NCI-H748 (cell line): ENCODE measurements at regions not wholly inside any gene's neighbourhood (a gene's known extent, or its start where the extent isn't known, plus 50 kb on each side); places are given as distances from the start of the nearest gene placed in this dataset.

Source experiments
- DNase-seq: peaks from one replicate; lab custom pipeline; 2025; ENCODE audit not compliant: unreplicated experiment; lab: John Stamatoyannopoulos, UW

GRCh38 chr11:106451228-106451922 lies 373.9 kb downstream of the AASDHPPT start:
- no peak for DNase-seq

GRCh38 chr11:106456647-106457046 lies 379.2 kb downstream of the AASDHPPT start:
- peak; percentile 67 for DNase-seq

- no peak for DNase-seq
Measured at GRCh38 chr11:106457727-106458126, 380.3 kb downstream of the AASDHPPT start.

DNA sequence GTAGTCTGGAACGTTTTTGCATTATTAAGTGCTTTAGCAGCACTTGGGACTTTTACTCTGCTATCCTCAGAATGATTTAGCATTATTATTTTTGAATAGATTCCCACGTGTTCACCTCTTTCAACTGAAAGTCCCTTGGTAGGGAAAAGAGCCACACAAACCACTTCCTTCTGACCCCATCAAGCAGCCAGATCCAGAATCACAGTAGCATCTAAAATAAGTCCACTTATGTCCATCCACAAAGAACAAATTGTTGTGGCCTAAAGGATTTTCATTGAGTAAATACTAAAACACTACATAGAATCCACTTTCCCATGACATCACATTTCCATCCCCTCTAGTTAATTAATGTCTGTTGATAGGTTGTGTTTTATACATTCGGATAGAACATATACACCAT lies 381.7 kb downstream of the AASDHPPT start:
- DNase-seq = no peak

DNA sequence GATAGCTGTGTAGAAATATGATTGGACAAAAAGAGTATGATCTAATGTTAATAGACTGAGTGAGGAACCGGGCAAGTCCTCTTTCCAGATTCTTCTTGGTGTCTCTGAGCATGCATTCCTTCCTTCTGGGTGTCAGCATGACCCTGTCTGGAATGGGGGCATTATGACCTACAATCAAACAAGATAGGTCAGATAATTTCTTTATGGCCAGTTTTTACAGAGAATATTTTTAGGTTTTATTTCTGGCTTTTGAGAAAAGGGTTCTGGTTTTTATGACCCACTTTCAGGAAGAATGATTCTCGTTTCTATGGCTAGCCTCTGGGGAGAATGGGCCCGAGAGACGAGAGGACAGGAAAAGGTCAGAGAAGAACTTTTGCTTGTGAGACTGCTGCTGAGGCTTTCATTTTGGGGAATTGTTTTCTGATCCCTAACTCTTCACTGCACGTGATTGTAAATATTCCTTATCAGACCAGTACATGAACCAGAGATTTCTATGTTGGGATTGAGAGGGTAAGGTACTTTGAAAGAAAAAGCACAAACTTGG lies 383.8 kb downstream of the AASDHPPT start:
- no peak for DNase-seq

- DNase-seq = no peak
Measured at GRCh38 chr11:106461839-106462545, 384.5 kb downstream of the AASDHPPT start.

- DNase-seq = no peak
Measured at GRCh38 chr11:106463154-106463553, 385.7 kb downstream of the AASDHPPT start.

- DNase-seq = no peak
Measured at GRCh38 chr11:106463796-106464201, 386.3 kb downstream of the AASDHPPT start.

DNA sequence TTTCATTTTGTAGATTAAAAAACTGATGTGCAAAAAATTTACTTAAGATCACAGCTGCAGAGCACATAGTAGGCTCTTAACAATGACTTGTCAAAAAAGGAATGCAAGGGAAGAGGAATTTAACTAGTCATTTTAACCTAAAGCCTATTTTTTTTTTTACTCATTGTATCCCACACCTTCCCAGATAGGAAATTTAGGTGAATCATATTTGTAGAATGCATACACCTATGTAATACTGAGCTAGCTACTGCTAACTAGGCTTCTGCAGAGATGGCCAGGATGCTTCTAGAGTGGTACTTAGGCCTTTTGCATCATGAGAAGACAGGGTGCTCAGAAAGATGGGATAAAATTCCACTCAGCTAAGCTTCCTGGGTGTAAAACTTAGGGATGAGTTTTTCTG lies 387.3 kb downstream of the AASDHPPT start:
- no peak for DNase-seq

GRCh38 chr11:106466521-106467080 lies 389.1 kb downstream of the AASDHPPT start:
- peak; percentile 85 for DNase-seq

DNA sequence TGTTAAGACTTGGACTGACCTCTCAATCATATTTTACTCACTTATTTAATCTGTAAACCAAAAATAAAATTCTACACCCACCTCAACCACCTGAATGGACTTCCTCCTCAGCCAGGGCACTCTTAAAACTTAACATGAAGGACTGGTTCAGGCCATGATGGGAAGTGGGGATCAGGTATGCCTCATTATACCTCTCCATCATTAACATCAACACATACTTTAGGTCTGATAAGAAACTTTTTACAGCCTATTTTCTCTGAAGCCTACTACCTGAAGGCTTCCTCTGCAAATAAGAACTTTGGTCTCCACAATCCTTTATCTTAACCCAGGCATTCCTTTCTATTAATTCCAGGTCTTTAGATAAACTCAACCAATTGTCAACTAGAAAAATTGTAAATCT lies 390.0 kb downstream of the AASDHPPT start:
- no peak for DNase-seq

DNA sequence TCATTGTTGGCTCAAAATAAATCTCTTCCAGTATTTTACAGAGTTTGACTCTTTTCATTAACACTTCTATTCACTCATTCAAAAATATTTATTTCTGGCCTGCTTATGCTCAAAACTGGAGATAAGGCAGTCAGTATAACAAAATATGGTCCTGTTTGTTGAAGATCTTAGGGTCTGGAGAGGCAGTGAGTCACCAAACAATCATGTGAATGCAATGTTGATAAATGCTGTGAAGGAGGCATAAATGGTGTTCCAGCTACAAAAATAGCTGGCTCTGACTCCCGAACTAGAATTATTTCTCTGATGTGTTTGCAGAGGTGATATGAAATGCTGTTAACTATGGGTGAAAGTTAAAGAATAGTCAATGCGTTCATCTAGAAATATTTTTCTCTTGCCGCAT lies 390.6 kb downstream of the AASDHPPT start:
- DNase-seq = no peak

DNA sequence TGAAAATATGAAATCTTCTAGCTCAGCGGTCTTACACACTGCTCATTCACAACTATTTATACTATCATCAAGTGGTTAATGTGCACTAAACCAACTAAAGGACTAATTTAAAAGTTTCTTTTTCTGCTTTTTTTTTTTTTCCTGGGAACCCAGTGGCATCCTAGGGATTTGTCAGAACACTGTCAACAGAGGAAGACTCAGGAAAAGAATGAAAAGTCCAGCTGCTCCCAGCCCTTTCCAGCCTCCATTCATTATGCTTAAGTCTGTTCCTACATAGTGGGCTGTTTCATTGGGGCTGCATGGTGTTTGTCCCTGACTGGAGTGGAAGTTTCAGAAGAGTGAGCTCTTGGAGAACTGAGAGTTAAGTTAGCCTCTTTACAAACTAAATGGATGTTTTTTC lies 391.1 kb downstream of the AASDHPPT start:
- no peak for DNase-seq

GRCh38 chr11:106470230-106470629 lies 392.8 kb downstream of the AASDHPPT start:
- DNase-seq = no peak

GRCh38 chr11:106471276-106471675 lies 393.8 kb downstream of the AASDHPPT start:
- no peak for DNase-seq

- DNase-seq = no peak
Measured at GRCh38 chr11:106473089-106473722, 395.7 kb downstream of the AASDHPPT start.

DNA sequence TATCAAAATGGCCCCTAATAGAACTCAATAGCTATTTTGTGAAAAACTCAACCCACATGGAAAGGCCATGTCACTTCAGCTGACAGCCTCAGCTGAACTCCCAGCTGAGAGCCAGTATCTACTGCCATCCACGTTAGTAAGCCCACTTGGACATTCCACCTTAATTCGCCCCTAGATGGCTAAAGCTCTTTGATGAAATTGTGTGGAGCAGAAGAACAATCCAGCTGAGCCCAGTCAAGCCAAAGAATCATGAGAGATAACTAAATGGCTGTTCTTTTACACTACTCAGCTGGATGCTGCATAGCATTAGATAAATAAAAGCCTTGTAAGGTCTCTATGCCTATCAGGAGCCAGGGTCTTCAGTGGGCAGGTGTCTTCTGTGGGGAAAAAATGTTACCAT lies 396.8 kb downstream of the AASDHPPT start:
- no peak for DNase-seq

- DNase-seq = no peak
Measured at GRCh38 chr11:106475181-106475580, 397.7 kb downstream of the AASDHPPT start.

- no peak for DNase-seq
Measured at GRCh38 chr11:106477776-106478175, 400.3 kb downstream of the AASDHPPT start.

DNA sequence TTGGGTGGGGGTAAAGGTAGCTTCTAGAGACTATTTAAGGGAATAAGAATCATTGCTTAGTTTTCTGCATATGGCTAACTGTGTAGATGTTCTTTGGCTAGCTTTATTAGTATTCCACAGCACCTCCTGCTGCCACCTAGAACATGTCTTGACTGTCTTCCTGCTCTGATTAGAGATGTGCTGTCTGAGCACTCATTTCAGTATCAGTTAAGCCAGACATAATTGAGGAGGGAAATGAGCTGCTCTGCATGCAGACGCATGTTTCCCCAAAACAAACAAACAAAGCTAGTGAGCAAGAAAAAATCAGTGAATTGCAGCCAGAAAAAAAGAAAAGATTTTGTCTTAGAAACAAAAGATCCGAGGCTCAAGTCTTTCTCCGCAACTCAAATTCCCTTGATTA lies 402.2 kb downstream of the AASDHPPT start:
- DNase-seq = no peak

- DNase-seq = no peak
Measured at GRCh38 chr11:106480581-106481190, 403.2 kb downstream of the AASDHPPT start.
